Lower lobe of right lung (tissue), 2 donors: ENCODE measurements at regions not wholly inside any gene's neighbourhood (a gene's known extent, or its start where the extent isn't known, plus 50 kb on each side); places are given as distances from the start of the nearest gene placed in this dataset.
"Not testable (repeated sequence)": the region's sequence is repeated elsewhere in the genome, so short reads cannot be mapped to it uniquely, and the experiment has no call there.

ENCODE experiments used
- ATAC-seq, 2 donors: fragments of 200-7000 bp; cut with Tn5 transposase; one replicate each; pipeline ENCODE4 v1.9.1; 2020 to 2022; ENCODE audit warnings: mild to moderate bottlenecking in 2 of 2, moderate library complexity in 2 of 2
- DNase-seq: peaks from one replicate; pipeline ENCODE4 v3.0.0-alpha.2; 2020
- H3K27ac ChIP-seq: fragments of 200-600 bp; one replicate; pipeline ENCODE4 v1.8.0; 2022
- H3K27me3 ChIP-seq: fragments of 200-600 bp; one replicate; pipeline ENCODE4 v1.8.0; 2022; ENCODE audit warnings: low read depth
- H3K36me3 ChIP-seq: fragments of 200-600 bp; one replicate; pipeline ENCODE4 v1.8.0; 2022; ENCODE audit warnings: mild to moderate bottlenecking
- H3K4me1 ChIP-seq: fragments of 200-600 bp; one replicate; pipeline ENCODE4 v1.8.0; 2022
- H3K4me3 ChIP-seq: fragments of 200-600 bp; one replicate; pipeline ENCODE4 v1.8.0; 2022; ENCODE audit warnings: mild to moderate bottlenecking
- H3K9me3 ChIP-seq: fragments of 200-600 bp; one replicate; pipeline ENCODE4 v1.8.0; 2022
- intact Hi-C: fragments of 100-400 bp; cut with DNase I; formaldehyde crosslinking; loops from one replicate; pipeline ENCODE4 v1.11.0; 2022
- TF ChIP-seq, protein P1 (sequence below): fragments of 200-600 bp; IDR thresholded peaks from one replicate; pipeline ENCODE4 v1.8.0; 2022; ENCODE audit warnings: antibody characterized with exemption, mild to moderate bottlenecking
- donor health status: DM: no; HTN: yes; CAD: no; lungs with severe emphysema.

GRCh38 chr2:129548880-129549279, 430.6 kb upstream of the RAB6C start:
- Histone ChIP-seq H3K4me1 (no peaks in the 10 kb centered on the region), H3K27me3 (no peaks in the 10 kb centered on the region), H3K27ac (no peak overlapping the region), H3K9me3 (no peaks in the 10 kb centered on the region), H3K36me3 (no peaks in the 10 kb centered on the region), H3K4me3 (no peak overlapping the region)
- intact Hi-C loops = no loop called here
- ATAC-seq (no peak), DNase-seq (no peak)
- TF ChIP-seq, protein P1, sequence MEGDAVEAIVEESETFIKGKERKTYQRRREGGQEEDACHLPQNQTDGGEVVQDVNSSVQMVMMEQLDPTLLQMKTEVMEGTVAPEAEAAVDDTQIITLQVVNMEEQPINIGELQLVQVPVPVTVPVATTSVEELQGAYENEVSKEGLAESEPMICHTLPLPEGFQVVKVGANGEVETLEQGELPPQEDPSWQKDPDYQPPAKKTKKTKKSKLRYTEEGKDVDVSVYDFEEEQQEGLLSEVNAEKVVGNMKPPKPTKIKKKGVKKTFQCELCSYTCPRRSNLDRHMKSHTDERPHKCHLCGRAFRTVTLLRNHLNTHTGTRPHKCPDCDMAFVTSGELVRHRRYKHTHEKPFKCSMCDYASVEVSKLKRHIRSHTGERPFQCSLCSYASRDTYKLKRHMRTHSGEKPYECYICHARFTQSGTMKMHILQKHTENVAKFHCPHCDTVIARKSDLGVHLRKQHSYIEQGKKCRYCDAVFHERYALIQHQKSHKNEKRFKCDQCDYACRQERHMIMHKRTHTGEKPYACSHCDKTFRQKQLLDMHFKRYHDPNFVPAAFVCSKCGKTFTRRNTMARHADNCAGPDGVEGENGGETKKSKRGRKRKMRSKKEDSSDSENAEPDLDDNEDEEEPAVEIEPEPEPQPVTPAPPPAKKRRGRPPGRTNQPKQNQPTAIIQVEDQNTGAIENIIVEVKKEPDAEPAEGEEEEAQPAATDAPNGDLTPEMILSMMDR = no peak

- DNase-seq = no peak
- intact Hi-C loops = no loop called here
These were observed 428.9 kb upstream of the RAB6C start for GRCh38 chr2:129550536-129550935.

DNA sequence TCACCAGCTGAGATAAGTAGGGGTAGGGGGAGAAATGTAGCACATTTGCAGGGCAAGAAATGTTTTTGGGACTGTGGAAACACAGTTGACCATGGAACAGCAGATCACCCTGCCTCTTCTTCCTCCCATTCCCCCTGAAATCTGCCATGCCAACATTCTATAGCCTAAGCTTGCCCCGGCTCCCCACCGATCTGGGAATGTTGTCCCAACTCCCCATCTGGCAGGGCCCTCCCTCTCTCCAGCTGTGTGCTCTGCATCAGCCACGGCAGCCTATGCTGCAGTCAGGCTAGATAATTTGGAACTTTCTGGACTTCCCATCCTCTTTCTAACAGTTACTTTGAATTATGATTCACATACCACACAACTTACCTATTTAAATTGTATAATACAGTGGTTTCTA, 425.1 kb upstream of the RAB6C start:
- Histone ChIP-seq H3K9me3 (no peaks in the 10 kb centered on the region), H3K27me3 (no peaks in the 10 kb centered on the region), H3K4me1 (no peaks in the 10 kb centered on the region), H3K36me3 (no peaks in the 10 kb centered on the region), H3K27ac (no peak overlapping the region), H3K4me3 (no peak overlapping the region)
- intact Hi-C loops = no loop called here
- DNase-seq = no peak
- ATAC-seq = no peak
- TF ChIP-seq, protein P1 = no peak

More at GRCh38 chr2:129550536-129550935, 428.9 kb upstream of the RAB6C start:
- Histone ChIP-seq H3K4me1 (no peaks in the 10 kb centered on the region), H3K9me3 (no peaks in the 10 kb centered on the region), H3K27me3 (no peaks in the 10 kb centered on the region), H3K36me3 (no peaks in the 10 kb centered on the region), H3K27ac (no peak overlapping the region), H3K4me3 (no peak overlapping the region)
- TF ChIP-seq, protein P1 = no peak
- no peak for ATAC-seq

- TF ChIP-seq, protein P1 = no peak
- Histone ChIP-seq H3K27me3 (no peaks in the 10 kb centered on the region), H3K4me3 (no peak overlapping the region), H3K4me1 (no peaks in the 10 kb centered on the region), H3K36me3 (no peaks in the 10 kb centered on the region), H3K27ac (no peak overlapping the region), H3K9me3 (no peaks in the 10 kb centered on the region)
- DNase-seq (no peak), ATAC-seq (no peak)
- intact Hi-C loops = no loop called here
These were observed 420.4 kb upstream of the RAB6C start for GRCh38 chr2:129559101-129559500.

DNA sequence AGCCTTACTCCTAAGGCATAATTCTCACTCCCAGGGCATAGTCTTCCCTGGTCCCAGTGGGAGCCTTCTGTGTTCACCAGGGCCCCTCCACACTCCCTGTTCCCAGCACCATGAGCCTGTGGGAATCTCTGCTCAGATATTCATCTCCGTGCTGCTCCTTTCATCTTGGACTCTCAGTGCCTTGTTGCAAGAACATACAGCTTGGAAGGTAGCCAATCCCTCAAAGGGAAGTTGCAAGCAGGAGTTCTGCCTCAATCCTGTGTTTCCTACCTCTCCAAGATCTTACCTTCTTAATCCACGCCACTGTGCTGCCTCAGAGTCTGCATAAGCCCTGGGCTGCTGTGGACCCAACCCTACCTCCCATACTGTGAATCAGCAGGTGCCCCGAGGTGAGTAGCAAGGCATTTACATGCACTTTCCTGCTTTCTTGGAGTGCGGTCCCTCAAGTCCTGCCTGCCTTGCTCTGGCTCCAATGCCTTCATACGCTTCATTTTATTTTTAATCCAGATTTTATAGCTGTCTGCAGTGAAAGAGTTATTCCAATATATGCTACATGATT, 413.8 kb upstream of the RAB6C start:
- no peak overlapping the region for H3K4me3 ChIP-seq
- peaks cover 8% of the 10 kb centered on the region for H3K9me3 ChIP-seq
- H3K36me3 ChIP-seq = no peaks in the 10 kb centered on the region
- ATAC-seq (no peak), DNase-seq (no peak)
- no peaks in the 10 kb centered on the region for H3K27me3 ChIP-seq
- TF ChIP-seq, protein P1 = no peak
- H3K4me1 ChIP-seq = no peaks in the 10 kb centered on the region
- no peak overlapping the region for H3K27ac ChIP-seq
- intact Hi-C loops = no loop called here

- intact Hi-C loops, DNase-seq, H3K27ac ChIP-seq, H3K4me1 ChIP-seq, H3K36me3 ChIP-seq, ATAC-seq, H3K27me3 ChIP-seq, H3K4me3 ChIP-seq: not testable (repeated sequence)
- peaks cover 10% of the 10 kb centered on the region for H3K9me3 ChIP-seq
These were observed 408.7 kb upstream of the RAB6C start for GRCh38 chr2:129570812-129571211.
